Fibroblast of pulmonary artery (primary cell): ENCODE measurements at regions not wholly inside any gene's neighbourhood (a gene's known extent, or its start where the extent isn't known, plus 50 kb on each side); places are given as distances from the start of the nearest gene placed in this dataset.
"Not testable (repeated sequence)": the region's sequence is repeated elsewhere in the genome, so short reads cannot be mapped to it uniquely, and the experiment has no call there.

Experiments
- DNase-seq: peaks from one replicate; pipeline ENCODE4 v3.0.0-alpha.2; 2010; ENCODE audit warnings: low read depth
- H3K4me3 ChIP-seq: replicated peaks from 2 replicates; pipeline ENCODE4 v1.5.1; 2011; ENCODE audit warnings: low read depth, mild to moderate bottlenecking, control low read depth, low read length, moderate library complexity
- CTCF ChIP-seq: IDR thresholded peaks from 2 replicates; pipeline ENCODE4 v1.5.1; 2011; ENCODE audit warnings: mild to moderate bottlenecking, control low read depth, low read length, inconsistent platforms; ENCODE audit errors: missing control alignments

GRCh38 chr2:175605640-175606009 is 396.4 kb downstream of the LNPK start:
- H3K4me3 ChIP-seq: no peak overlapping the region
- no peak for DNase-seq
- no peak for TF ChIP-seq CTCF

DNA sequence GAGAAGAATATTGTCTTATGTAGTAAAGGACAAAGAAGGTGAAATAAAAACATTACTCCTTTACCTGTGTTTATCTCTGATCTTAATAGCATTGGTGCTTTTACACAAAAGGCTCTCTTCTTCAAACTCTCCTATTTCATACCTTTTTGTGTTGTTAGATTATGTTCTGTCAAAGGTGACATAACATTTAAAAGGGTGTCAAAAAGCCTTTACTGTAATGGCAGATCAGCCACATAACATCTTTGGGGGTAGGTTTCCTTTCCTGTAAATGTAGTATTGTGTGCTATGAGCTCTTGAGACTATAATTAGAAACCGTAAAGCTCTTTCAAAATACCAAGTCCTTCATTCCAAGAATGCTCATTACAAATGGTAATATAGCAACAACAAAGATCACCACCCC is 400.1 kb downstream of the LNPK start:
- TF ChIP-seq CTCF: no peak
- no peak overlapping the region for H3K4me3 ChIP-seq
- DNase-seq: no peak

DNA sequence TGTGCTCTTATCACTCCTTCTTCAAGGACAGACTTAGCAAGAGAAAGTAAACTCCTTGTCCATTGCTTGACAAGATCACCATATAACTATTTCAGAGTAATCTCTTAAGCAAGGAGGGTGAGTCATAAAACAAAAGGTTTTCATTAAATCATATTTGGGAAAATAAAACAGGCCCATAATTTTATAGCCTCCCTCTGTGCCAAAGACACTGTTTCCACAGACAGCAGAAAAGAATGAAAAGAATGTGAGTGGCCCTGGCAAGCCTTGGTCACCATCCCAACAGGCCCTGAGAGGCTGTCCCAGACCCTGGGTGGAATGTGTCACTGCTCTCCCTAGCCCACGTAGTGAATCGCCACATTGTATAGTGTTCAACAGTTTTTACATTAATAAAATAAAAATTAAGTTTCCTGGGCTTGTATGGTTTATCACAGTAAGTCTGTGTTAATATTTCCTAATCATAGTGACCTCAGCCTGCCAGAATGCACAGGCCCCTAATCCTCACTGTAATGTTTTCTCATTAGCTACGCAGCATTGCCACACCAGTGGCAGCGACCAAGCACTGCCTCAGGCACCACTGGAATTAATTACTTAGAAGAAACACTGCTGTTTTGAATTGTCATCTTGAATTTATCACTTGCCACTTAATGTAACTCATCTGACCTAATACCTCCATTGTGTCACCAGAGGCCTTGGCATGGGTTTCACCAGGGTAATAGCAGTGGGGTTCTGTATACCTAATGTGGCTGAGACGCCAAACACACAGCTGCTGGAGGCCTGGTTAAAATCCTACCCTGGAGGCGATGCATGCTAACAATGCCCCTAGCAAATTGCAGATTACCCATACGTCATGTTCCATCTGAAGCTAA is 401.9 kb downstream of the LNPK start:
- no peak for DNase-seq
- TF ChIP-seq CTCF: no peak
- H3K4me3 ChIP-seq: no peak overlapping the region

DNA sequence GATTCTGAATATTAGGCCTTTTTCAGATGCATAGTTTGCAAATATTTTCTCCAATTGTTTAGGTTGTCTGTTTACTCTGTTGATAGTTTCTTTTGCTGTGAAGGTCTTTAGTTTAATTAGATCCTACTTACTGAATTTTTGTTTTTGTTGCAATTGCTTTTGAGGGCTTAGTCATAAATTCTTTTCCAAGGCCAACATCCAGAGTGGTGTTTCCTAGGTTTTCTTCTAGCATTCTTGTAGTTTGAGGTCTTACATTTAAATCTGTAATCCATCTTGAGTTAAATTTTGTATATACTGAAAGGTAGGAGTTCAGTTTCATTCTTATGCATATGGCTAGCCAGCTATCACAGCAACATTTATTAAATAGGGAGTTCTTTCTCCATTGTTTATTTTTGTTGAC is 404.8 kb downstream of the LNPK start:
- no peak for DNase-seq
- no peak overlapping the region for H3K4me3 ChIP-seq
- no peak for TF ChIP-seq CTCF

DNA sequence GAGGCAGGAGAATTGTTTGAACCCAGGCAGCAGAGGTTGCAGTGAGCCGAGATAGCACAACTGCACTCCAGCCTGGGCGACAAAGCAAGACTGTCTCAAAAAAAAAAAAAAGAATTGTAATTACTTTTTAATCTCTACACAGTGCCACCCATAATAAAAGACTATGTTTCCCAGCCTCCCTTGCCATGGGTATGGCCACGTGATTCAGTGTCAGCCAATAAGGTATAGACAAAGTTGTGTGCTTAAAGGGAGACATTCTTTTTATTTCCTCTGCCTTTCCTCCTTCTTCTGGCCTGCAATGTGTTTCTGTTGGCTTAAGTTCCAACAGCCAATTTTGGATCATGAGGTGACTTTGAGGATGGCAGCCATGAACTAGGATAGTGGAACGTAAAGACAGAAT is 406.9 kb downstream of the LNPK start:
- no peak for TF ChIP-seq CTCF
- H3K4me3 ChIP-seq: no peak overlapping the region

GRCh38 chr2:175593686-175594525 is 408.2 kb downstream of the LNPK start:
- H3K4me3 ChIP-seq, DNase-seq: not testable (repeated sequence)

More for the DNA sequence above, 406.9 kb downstream of the LNPK start:
- no peak for DNase-seq

- DNase-seq, H3K4me3 ChIP-seq: not testable (repeated sequence)
Observed at GRCh38 chr2:175588213-175588612, 406.7 kb upstream of the ATP5MC3 start.

GRCh38 chr2:175585496-175585895 is 404.0 kb upstream of the ATP5MC3 start:
- no peak for TF ChIP-seq CTCF
- H3K4me3 ChIP-seq: no peak overlapping the region
- DNase-seq: no peak
